ENCODE measurements at regions not wholly inside any gene's neighbourhood (a gene's known extent, or its start where the extent isn't known, plus 50 kb on each side); places are given as distances from the start of the nearest gene placed in this dataset.

- Histone ChIP-seq H3K4me3 (ENCODE audit: low read length in 2 of 2) (no peak overlapping the region), H3K27me3 (ENCODE audit: control insufficient read depth in 1 of 2, insufficient read depth in 2 of 2, low read length in 2 of 2) (peaks cover 0 to 2% of the 10 kb centered on the region in 2 donors), H3K9ac (ENCODE audit: low read length in 2 of 2) (no peak overlapping the region), H3K9me3 (ENCODE audit: control insufficient read depth in 2 of 2, low read length in 2 of 2) (no peaks in the 10 kb centered on the region), H3K36me3 (ENCODE audit: control insufficient read depth in 2 of 2, insufficient read depth in 2 of 2, low read length in 2 of 2) (no peaks in the 10 kb centered on the region), H3K4me1 (ENCODE audit: control insufficient read depth, insufficient read depth, low read length) (peaks cover 25% of the 10 kb centered on the region), H3K27ac (ENCODE audit: low read length) (no peak overlapping the region)
These were observed 233.5 kb downstream of the MIAT start for GRCh38 chr22:26890870-26891269.

GRCh38 chr22:26891429-26891828 is 234.0 kb downstream of the MIAT start:
- Histone ChIP-seq H3K36me3 (ENCODE audit: control insufficient read depth in 2 of 2, insufficient read depth in 2 of 2, low read length in 2 of 2) (no peaks in the 10 kb centered on the region), H3K9me3 (ENCODE audit: control insufficient read depth in 2 of 2, low read length in 2 of 2) (no peaks in the 10 kb centered on the region), H3K4me1 (ENCODE audit: control insufficient read depth, insufficient read depth, low read length) (peaks cover 27% of the 10 kb centered on the region), H3K27ac (ENCODE audit: low read length) (no peak overlapping the region), H3K4me3 (ENCODE audit: low read length in 2 of 2) (no peak overlapping the region), H3K9ac (ENCODE audit: low read length in 2 of 2) (no peak overlapping the region), H3K27me3 (ENCODE audit: control insufficient read depth in 1 of 2, insufficient read depth in 2 of 2, low read length in 2 of 2) (peaks cover 0 to 2% of the 10 kb centered on the region in 2 donors)

GRCh38 chr22:26892166-26893041 is 235.0 kb downstream of the MIAT start:
- Histone ChIP-seq H3K36me3 (ENCODE audit: control insufficient read depth in 2 of 2, insufficient read depth in 2 of 2, low read length in 2 of 2) (no peaks in the 10 kb centered on the region), H3K4me3 (ENCODE audit: low read length in 2 of 2) (peak overlapping the region in 1 of 2 donors; percentile 35), H3K9ac (ENCODE audit: low read length in 2 of 2) (no peak overlapping the region), H3K9me3 (ENCODE audit: control insufficient read depth in 2 of 2, low read length in 2 of 2) (no peaks in the 10 kb centered on the region), H3K4me1 (ENCODE audit: control insufficient read depth, insufficient read depth, low read length) (peaks cover 27% of the 10 kb centered on the region), H3K27ac (ENCODE audit: low read length) (no peak overlapping the region), H3K27me3 (ENCODE audit: control insufficient read depth in 1 of 2, insufficient read depth in 2 of 2, low read length in 2 of 2) (peaks cover 0 to 2% of the 10 kb centered on the region in 2 donors)

- H3K27me3 ChIP-seq (ENCODE audit: control insufficient read depth in 1 of 2, insufficient read depth in 2 of 2, low read length in 2 of 2) = peaks cover 0 to 4% of the 10 kb centered on the region in 2 donors
- H3K4me1 ChIP-seq (ENCODE audit: control insufficient read depth, insufficient read depth, low read length) = peaks cover 27% of the 10 kb centered on the region
- H3K36me3 ChIP-seq (ENCODE audit: control insufficient read depth in 2 of 2, insufficient read depth in 2 of 2, low read length in 2 of 2) = no peaks in the 10 kb centered on the region
- H3K4me3 ChIP-seq (ENCODE audit: low read length in 2 of 2) = no peak overlapping the region
- H3K9ac ChIP-seq (ENCODE audit: low read length in 2 of 2) = no peak overlapping the region
- no peak overlapping the region for H3K27ac ChIP-seq (ENCODE audit: low read length)
- H3K9me3 ChIP-seq (ENCODE audit: control insufficient read depth in 2 of 2, low read length in 2 of 2) = no peaks in the 10 kb centered on the region
These were observed 236.1 kb downstream of the MIAT start for GRCh38 chr22:26893173-26894110.

GRCh38 chr22:26894362-26894761 is 237.0 kb downstream of the MIAT start:
- H3K4me3 ChIP-seq (ENCODE audit: low read length in 2 of 2) = no peak overlapping the region
- peak overlapping the region; percentile 46 for H3K27ac ChIP-seq (ENCODE audit: low read length)
- H3K9me3 ChIP-seq (ENCODE audit: control insufficient read depth in 2 of 2, low read length in 2 of 2) = no peaks in the 10 kb centered on the region
- peaks cover 27% of the 10 kb centered on the region for H3K4me1 ChIP-seq (ENCODE audit: control insufficient read depth, insufficient read depth, low read length)
- H3K36me3 ChIP-seq (ENCODE audit: control insufficient read depth in 2 of 2, insufficient read depth in 2 of 2, low read length in 2 of 2) = no peaks in the 10 kb centered on the region
- H3K27me3 ChIP-seq (ENCODE audit: control insufficient read depth in 1 of 2, insufficient read depth in 2 of 2, low read length in 2 of 2) = peaks cover 2 to 4% of the 10 kb centered on the region in 2 donors
- no peak overlapping the region for H3K9ac ChIP-seq (ENCODE audit: low read length in 2 of 2)

- H3K9ac ChIP-seq (ENCODE audit: low read length in 2 of 2) = peak overlapping the region in 1 of 2 donors; percentile 33
- H3K36me3 ChIP-seq (ENCODE audit: control insufficient read depth in 2 of 2, insufficient read depth in 2 of 2, low read length in 2 of 2) = no peaks in the 10 kb centered on the region
- no peak overlapping the region for H3K4me3 ChIP-seq (ENCODE audit: low read length in 2 of 2)
- H3K27me3 ChIP-seq (ENCODE audit: control insufficient read depth in 1 of 2, insufficient read depth in 2 of 2, low read length in 2 of 2) = peaks cover 4% of the 10 kb centered on the region in 2 donors
- H3K4me1 ChIP-seq (ENCODE audit: control insufficient read depth, insufficient read depth, low read length) = peaks cover 27% of the 10 kb centered on the region
- peak overlapping the region; percentile 46 for H3K27ac ChIP-seq (ENCODE audit: low read length)
- H3K9me3 ChIP-seq (ENCODE audit: control insufficient read depth in 2 of 2, low read length in 2 of 2) = no peaks in the 10 kb centered on the region
These were observed 237.5 kb downstream of the MIAT start for GRCh38 chr22:26894766-26895485.

GRCh38 chr22:26897384-26897783 is 240.0 kb downstream of the MIAT start:
- peaks cover 4 to 11% of the 10 kb centered on the region in 2 donors for H3K27me3 ChIP-seq (ENCODE audit: control insufficient read depth in 1 of 2, insufficient read depth in 2 of 2, low read length in 2 of 2)
- no peak overlapping the region for H3K4me3 ChIP-seq (ENCODE audit: low read length in 2 of 2)
- H3K9ac ChIP-seq (ENCODE audit: low read length in 2 of 2) = no peak overlapping the region
- H3K27ac ChIP-seq (ENCODE audit: low read length) = no peak overlapping the region
- no peaks in the 10 kb centered on the region for H3K36me3 ChIP-seq (ENCODE audit: control insufficient read depth in 2 of 2, insufficient read depth in 2 of 2, low read length in 2 of 2)
- peaks cover 23% of the 10 kb centered on the region for H3K4me1 ChIP-seq (ENCODE audit: control insufficient read depth, insufficient read depth, low read length)
- no peaks in the 10 kb centered on the region for H3K9me3 ChIP-seq (ENCODE audit: control insufficient read depth in 2 of 2, low read length in 2 of 2)

GRCh38 chr22:26898946-26899605 is 241.7 kb downstream of the MIAT start:
- Histone ChIP-seq H3K4me1 (ENCODE audit: control insufficient read depth, insufficient read depth, low read length) (peaks cover 15% of the 10 kb centered on the region), H3K36me3 (ENCODE audit: control insufficient read depth in 2 of 2, insufficient read depth in 2 of 2, low read length in 2 of 2) (no peaks in the 10 kb centered on the region), H3K27me3 (ENCODE audit: control insufficient read depth in 1 of 2, insufficient read depth in 2 of 2, low read length in 2 of 2) (peaks cover 4 to 13% of the 10 kb centered on the region in 2 donors), H3K9me3 (ENCODE audit: control insufficient read depth in 2 of 2, low read length in 2 of 2) (no peaks in the 10 kb centered on the region), H3K27ac (ENCODE audit: low read length) (no peak overlapping the region), H3K4me3 (ENCODE audit: low read length in 2 of 2) (no peak overlapping the region), H3K9ac (ENCODE audit: low read length in 2 of 2) (no peak overlapping the region)

- Histone ChIP-seq H3K4me3 (ENCODE audit: low read length in 2 of 2) (no peak overlapping the region), H3K27ac (ENCODE audit: low read length) (no peak overlapping the region), H3K9ac (ENCODE audit: low read length in 2 of 2) (no peak overlapping the region), H3K4me1 (ENCODE audit: control insufficient read depth, insufficient read depth, low read length) (peaks cover 3% of the 10 kb centered on the region), H3K27me3 (ENCODE audit: control insufficient read depth in 1 of 2, insufficient read depth in 2 of 2, low read length in 2 of 2) (peaks cover 4 to 15% of the 10 kb centered on the region in 2 donors), H3K9me3 (ENCODE audit: control insufficient read depth in 2 of 2, low read length in 2 of 2) (no peaks in the 10 kb centered on the region), H3K36me3 (ENCODE audit: control insufficient read depth in 2 of 2, insufficient read depth in 2 of 2, low read length in 2 of 2) (no peaks in the 10 kb centered on the region)
These were observed 243.4 kb downstream of the MIAT start for GRCh38 chr22:26900787-26901186.

Data from stomach smooth muscle (tissue), 2 donors.